ENCODE measurements at regions not wholly inside any gene's neighbourhood (a gene's known extent, or its start where the extent isn't known, plus 50 kb on each side); places are given as distances from the start of the nearest gene placed in this dataset.

DNA sequence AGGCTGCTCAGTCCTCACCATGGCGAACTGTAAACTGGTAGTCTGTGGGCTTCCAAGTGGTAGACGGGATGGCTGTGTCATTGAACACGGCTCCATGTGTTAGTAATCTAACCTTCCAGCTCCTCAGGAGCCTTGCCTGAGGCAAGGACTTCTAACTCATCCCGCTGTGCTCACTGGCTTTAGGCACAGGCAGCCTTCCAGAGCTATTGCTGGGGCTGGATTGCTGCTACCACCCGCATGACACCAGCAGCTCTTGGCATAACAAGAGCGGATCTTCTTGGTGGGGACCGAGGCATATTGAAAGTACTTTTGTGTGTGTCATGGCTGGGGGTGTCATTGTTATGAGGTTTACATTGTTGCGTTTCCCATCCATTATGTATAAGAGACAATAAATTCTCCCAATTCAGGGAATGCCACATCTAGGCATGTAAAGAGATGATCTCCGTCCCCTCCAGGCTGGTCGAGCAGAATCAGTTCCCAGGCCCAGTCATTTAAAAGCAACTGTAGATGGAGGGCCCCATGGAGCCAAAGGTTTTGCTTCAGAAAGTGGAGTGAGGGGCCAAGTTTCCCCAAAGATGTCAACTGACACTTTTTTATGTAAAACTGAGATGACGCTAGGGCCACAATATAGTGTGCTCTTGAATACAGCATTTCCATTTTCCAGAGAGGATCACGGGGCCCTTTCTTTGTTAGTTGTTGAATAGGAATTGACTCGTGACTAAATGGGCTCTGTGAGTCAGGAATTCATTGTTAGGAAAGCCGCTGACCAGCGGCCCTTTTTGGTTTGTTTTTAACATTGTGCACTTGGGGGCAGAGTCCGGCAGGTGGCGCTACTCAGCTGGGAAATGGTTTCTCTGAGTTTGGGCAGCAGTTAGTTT lies 759.5 kb downstream of the TAF11L14 start:
- H2AK5ac ChIP-seq (ENCODE audit: low read depth, low read length), result no peak overlapping the region
- H2BK120ac ChIP-seq (ENCODE audit: low read depth, low read length), result no peak overlapping the region
- H4K91ac ChIP-seq (ENCODE audit: insufficient read depth, low read depth, low read length), result no peak overlapping the region
- no peak overlapping the region for H4K8ac ChIP-seq (ENCODE audit: low read depth in 2 of 2, low read length in 2 of 2)
- H2AFZ ChIP-seq (replicated peaks; ENCODE audit: low read length, poor library complexity), result no peak overlapping the region
- TF ChIP-seq CEBPB (IDR thresholded peaks at IDR 0.05; ENCODE audit: low read depth, low read length), result no peak
- TF ChIP-seq MAFK (IDR thresholded peaks at IDR 0.05; ENCODE audit: low read depth, low read length), result no peak
- TF ChIP-seq MXI1 (IDR thresholded peaks at IDR 0.05; ENCODE audit: borderline replicate concordance, low read depth, low read length), result no peak
- TF ChIP-seq MAZ (IDR thresholded peaks at IDR 0.05; ENCODE audit: borderline replicate concordance, low read depth, low read length), result no peak
- TF ChIP-seq CHD1 (IDR thresholded peaks at IDR 0.05; ENCODE audit: low read depth, low read length), result no peak
- TF ChIP-seq, protein P1, sequence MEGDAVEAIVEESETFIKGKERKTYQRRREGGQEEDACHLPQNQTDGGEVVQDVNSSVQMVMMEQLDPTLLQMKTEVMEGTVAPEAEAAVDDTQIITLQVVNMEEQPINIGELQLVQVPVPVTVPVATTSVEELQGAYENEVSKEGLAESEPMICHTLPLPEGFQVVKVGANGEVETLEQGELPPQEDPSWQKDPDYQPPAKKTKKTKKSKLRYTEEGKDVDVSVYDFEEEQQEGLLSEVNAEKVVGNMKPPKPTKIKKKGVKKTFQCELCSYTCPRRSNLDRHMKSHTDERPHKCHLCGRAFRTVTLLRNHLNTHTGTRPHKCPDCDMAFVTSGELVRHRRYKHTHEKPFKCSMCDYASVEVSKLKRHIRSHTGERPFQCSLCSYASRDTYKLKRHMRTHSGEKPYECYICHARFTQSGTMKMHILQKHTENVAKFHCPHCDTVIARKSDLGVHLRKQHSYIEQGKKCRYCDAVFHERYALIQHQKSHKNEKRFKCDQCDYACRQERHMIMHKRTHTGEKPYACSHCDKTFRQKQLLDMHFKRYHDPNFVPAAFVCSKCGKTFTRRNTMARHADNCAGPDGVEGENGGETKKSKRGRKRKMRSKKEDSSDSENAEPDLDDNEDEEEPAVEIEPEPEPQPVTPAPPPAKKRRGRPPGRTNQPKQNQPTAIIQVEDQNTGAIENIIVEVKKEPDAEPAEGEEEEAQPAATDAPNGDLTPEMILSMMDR (conservative IDR thresholded peaks at IDR 0.05; ENCODE audit: low read depth, low read length), result peak; percentile 74
- no peak for TF ChIP-seq NFE2L2 (IDR thresholded peaks at IDR 0.05; ENCODE audit: low read depth, low read length)
- TF ChIP-seq BHLHE40 (IDR thresholded peaks at IDR 0.05; ENCODE audit: low read depth, low read length), result peak; percentile 50
- no peak for TF ChIP-seq POLR2A (IDR thresholded peaks at IDR 0.05; ENCODE audit: low read depth, low read length)
- no peak for TF ChIP-seq RCOR1 (IDR thresholded peaks at IDR 0.05; ENCODE audit: insufficient replicate concordance, low read length)
- peak; percentile 66 for TF ChIP-seq RAD21 (IDR thresholded peaks at IDR 0.05; ENCODE audit: low read length)
- TF ChIP-seq SMC3 (IDR thresholded peaks at IDR 0.05; ENCODE audit: low read depth, low read length), result peak; percentile 61
- no peak for TF ChIP-seq RFX5 (IDR thresholded peaks at IDR 0.05; ENCODE audit: low read depth, low read length)
- TF ChIP-seq, protein P2, sequence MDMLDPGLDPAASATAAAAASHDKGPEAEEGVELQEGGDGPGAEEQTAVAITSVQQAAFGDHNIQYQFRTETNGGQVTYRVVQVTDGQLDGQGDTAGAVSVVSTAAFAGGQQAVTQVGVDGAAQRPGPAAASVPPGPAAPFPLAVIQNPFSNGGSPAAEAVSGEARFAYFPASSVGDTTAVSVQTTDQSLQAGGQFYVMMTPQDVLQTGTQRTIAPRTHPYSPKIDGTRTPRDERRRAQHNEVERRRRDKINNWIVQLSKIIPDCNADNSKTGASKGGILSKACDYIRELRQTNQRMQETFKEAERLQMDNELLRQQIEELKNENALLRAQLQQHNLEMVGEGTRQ (IDR thresholded peaks at IDR 0.05; ENCODE audit: low read depth, low read length), result 0 out of 2 replicates have a peak, but pooled peaks have one; percentile 3
- no peaks in the 10 kb centered on the region for H3K4me1 ChIP-seq (ENCODE audit: control insufficient read depth, insufficient read depth, low read length)
- no peaks in the 10 kb centered on the region for H3K79me1 ChIP-seq (ENCODE audit: low read depth in 1 of 2, low read length in 2 of 2)
- H3K9ac ChIP-seq (ENCODE audit: low read depth, low read length), result no peak overlapping the region
- no peak overlapping the region for H4K5ac ChIP-seq (ENCODE audit: low read depth, low read length)
- H3K27ac ChIP-seq (ENCODE audit: insufficient read depth, low read length), result no peak overlapping the region
- dilution Hi-C loops (cut with HindIII; ENCODE audit: low sequenced_read_pairs, unreplicated experiment) (no loop called here), intact Hi-C loops (cut with micrococcal nuclease) (no loop called here), in situ Hi-C loops (cut with MboI; ENCODE audit: low sequenced_read_pairs) (no loop called here)
- no peak overlapping the region for H3K14ac ChIP-seq (replicated peaks; ENCODE audit: low read depth, low read length)
- ATAC-seq (ENCODE audit: low read depth) (peak; percentile 60), DNase-seq (peak; percentile 18)
- no peaks in the 10 kb centered on the region for H3K36me3 ChIP-seq (ENCODE audit: control insufficient read depth, insufficient read depth, low read length)
- no peak overlapping the region for H3K23ac ChIP-seq (ENCODE audit: low read depth, low read length)
- no peaks in the 10 kb centered on the region for H3K9me1 ChIP-seq (ENCODE audit: insufficient read depth, low read length)
- H3K56ac ChIP-seq (ENCODE audit: extremely low read depth, insufficient read depth, low read length), result no peak overlapping the region
- no peak overlapping the region for H3K4me2 ChIP-seq (ENCODE audit: low read depth, low read length)
- ChIA-PET POLR2A (ENCODE audit: unreplicated experiment) (no interaction called here), CTCF (no interaction called here)
- no peak overlapping the region for H3K4me3 ChIP-seq (ENCODE audit: insufficient read depth, low read depth, low read length)
- peaks cover 2% of the 10 kb centered on the region; the same call in 1 of the 2 replicates for H3K9me3 ChIP-seq (ENCODE audit: control insufficient read depth, insufficient read depth, low read length)
- H3K4ac ChIP-seq (ENCODE audit: low read depth, low read length), result no peak overlapping the region
- BruUV-seq (replicated peaks), result no TSS peak
- H2BK5ac ChIP-seq (ENCODE audit: low read depth, low read length, poor library complexity, severe bottlenecking), result no peak overlapping the region
- H3K27me3 ChIP-seq (ENCODE audit: control insufficient read depth, insufficient read depth, low read length), result no peaks in the 10 kb centered on the region
- no peak overlapping the region for H2BK20ac ChIP-seq (ENCODE audit: low read depth, low read length)
- no peaks in the 10 kb centered on the region for H4K20me1 ChIP-seq (ENCODE audit: insufficient read depth, low read length)
- WGBS, 2 experiments (ENCODE audit: extremely low coverage in 2 of 2, insufficient read length in 1 of 2), result no CpG with 5 or more reads among the region's 17 CpGs
- no peak overlapping the region for H2BK15ac ChIP-seq (ENCODE audit: low read depth, low read length)
- no peak overlapping the region for H3K18ac ChIP-seq (ENCODE audit: low read depth, low read length)
- no peak overlapping the region for H2AK9ac ChIP-seq (replicated peaks; ENCODE audit: low read depth, low read length, poor library complexity)

All from IMR-90 (cell line).